PC-9 (cell line): ENCODE measurements at regions not wholly inside any gene's neighbourhood (a gene's known extent, or its start where the extent isn't known, plus 50 kb on each side); places are given as distances from the start of the nearest gene placed in this dataset.
"Not testable (repeated sequence)": the region's sequence is repeated elsewhere in the genome, so short reads cannot be mapped to it uniquely, and the experiment has no call there.

Experiments
- BruUV-seq: library from RNA; stranded (reverse); fragments of 400-500 nt; replicated peaks from 2 replicates; lab custom pipeline; 2021; lab: Mats Ljungman, UMichigan
- CTCF ChIA-PET: fragments of 300-600 bp; sonication (Branson Sonifier 250); formaldehyde crosslinking; loops from one replicate; lab custom pipeline; 2022; ENCODE audit warnings: antibody characterized with exemption; lab: Charles Lee
- POLR2A ChIA-PET: fragments of 300-600 bp; sonication (Branson Sonifier 250); formaldehyde crosslinking; loops from one replicate; lab custom pipeline; 2022; ENCODE audit warnings: antibody characterized with exemption; ENCODE audit not compliant: unreplicated experiment; lab: Charles Lee
- DNase-seq, 2 experiments: peaks; one replicate each; pipeline versions ENCODE4 v3.0.0 to v3.0.0-alpha.2; 2015 to 2022; ENCODE audit warnings: mixed read lengths in 1 of 2
- H2AFZ ChIP-seq: fragments of 200-600 bp; sonication (generic); 2 replicates; pipeline ENCODE4 v1.8.1; 2017; ENCODE audit warnings: antibody characterized with exemption
- H3F3A ChIP-seq: fragments of 200-600 bp; sonication (generic); 2 replicates; pipeline ENCODE4 v1.8.1; 2017; ENCODE audit warnings: antibody characterized with exemption, mild to moderate bottlenecking, low read depth; ENCODE audit not compliant: insufficient read depth
- H3K27ac ChIP-seq: fragments of 200-600 bp; sonication (generic); 2 replicates; pipeline ENCODE4 v1.6.1; 2016; ENCODE audit warnings: mixed run types
- H3K27me3 ChIP-seq: fragments of 200-600 bp; sonication (generic); 2 replicates; pipeline ENCODE4 v1.6.1; 2016; ENCODE audit warnings: low read depth, mixed run types; ENCODE audit not compliant: insufficient read depth
- H3K36me3 ChIP-seq: fragments of 200-600 bp; sonication (generic); 2 replicates; pipeline ENCODE4 v1.6.1; 2016; ENCODE audit warnings: low read depth, mixed run types
- H3K4me1 ChIP-seq: fragments of 200-600 bp; sonication (generic); replicated peaks from 2 replicates; pipeline ENCODE4 v1.6.1; 2016; ENCODE audit warnings: mixed run types; ENCODE audit not compliant: insufficient read depth
- H3K4me2 ChIP-seq: fragments of 200-600 bp; sonication (generic); 2 replicates; pipeline ENCODE4 v1.6.1; 2017; ENCODE audit warnings: mixed run types
- H3K4me3 ChIP-seq: fragments of 200-600 bp; sonication (generic); 2 replicates; pipeline ENCODE4 v1.6.1; 2016; ENCODE audit warnings: mixed run types
- H3K79me2 ChIP-seq: fragments of 200-600 bp; sonication (generic); 2 replicates; pipeline ENCODE4 v1.6.1; 2017; ENCODE audit warnings: low read depth, mixed run types
- H3K9me2 ChIP-seq: fragments of 200-600 bp; sonication (generic); 2 replicates; pipeline ENCODE4 v1.8.1; 2017; ENCODE audit warnings: mild to moderate bottlenecking; ENCODE audit not compliant: insufficient read depth
- H3K9me3 ChIP-seq: fragments of 200-600 bp; sonication (generic); 2 replicates; pipeline ENCODE4 v1.8.1; 2016; ENCODE audit warnings: low read depth; ENCODE audit not compliant: insufficient read depth
- H4K20me1 ChIP-seq: fragments of 200-600 bp; sonication (generic); 2 replicates; pipeline ENCODE4 v1.8.1; 2017; ENCODE audit not compliant: insufficient read depth
- CTCF ChIP-seq: fragments of 200-600 bp; sonication (generic); conservative IDR thresholded peaks from 2 replicates; pipeline ENCODE4 v1.6.1; 2017; ENCODE audit warnings: mixed run types, antibody characterized with exemption, mild to moderate bottlenecking, moderate library complexity
- EZH2 ChIP-seq: fragments of 200-600 bp; sonication (generic); IDR thresholded peaks from 2 replicates; pipeline ENCODE4 v1.8.0; 2017; ENCODE audit warnings: antibody characterized with exemption, low read depth
- intact Hi-C: fragments of 100-400 bp; cut with micrococcal nuclease; formaldehyde crosslinking; loops from one replicate; pipeline ENCODE4 v1.10.0; 2022; ENCODE audit not compliant: unreplicated experiment

DNA sequence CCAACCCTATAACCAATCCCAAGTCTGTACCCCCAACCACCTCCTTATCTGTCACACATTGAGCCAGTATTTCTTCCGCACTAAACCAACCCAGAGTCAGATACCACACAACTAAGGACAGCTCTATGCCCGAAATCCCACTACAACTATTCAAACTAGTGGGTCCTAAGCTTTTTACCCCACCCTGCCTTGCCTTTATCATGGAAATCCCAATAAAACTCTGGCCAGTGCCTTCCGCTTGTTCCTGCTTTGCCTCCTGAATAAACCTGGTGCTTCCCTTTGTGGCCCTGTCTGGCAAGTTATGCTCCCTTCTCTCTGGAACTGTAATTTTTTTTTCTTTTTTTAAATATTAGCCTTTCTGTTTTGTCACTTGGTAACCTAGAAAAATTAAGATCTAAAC, 493.3 kb upstream of the SYT1 start:
- ChIA-PET POLR2A (no interaction called here), CTCF (no interaction called here)
- Histone ChIP-seq H2AFZ (no peak overlapping the region), H4K20me1 (no peaks in the 10 kb centered on the region), H3K27me3 (no peaks in the 10 kb centered on the region), H3K36me3 (no peaks in the 10 kb centered on the region), H3K79me2 (no peaks in the 10 kb centered on the region), H3K4me3 (no peak overlapping the region), H3K4me2 (no peak overlapping the region), H3K9me3 (no peaks in the 10 kb centered on the region), H3F3A (no peaks in the 10 kb centered on the region), H3K4me1 (no peaks in the 10 kb centered on the region), H3K27ac (no peak overlapping the region), H3K9me2 (no peaks in the 10 kb centered on the region)
- DNase-seq, result no peak
- TF ChIP-seq CTCF (no peak), EZH2 (no peak)
- no TSS peak for BruUV-seq
- intact Hi-C loops, result no loop called here

GRCh38 chr12:78375461-78375860, 489.1 kb upstream of the SYT1 start:
- no peaks in the 10 kb centered on the region for H3K27me3 ChIP-seq
- TF ChIP-seq EZH2, result no peak
- no peak for TF ChIP-seq CTCF
- H3K9me3 ChIP-seq, result 0 out of 2 replicates have a peak, but pooled peaks cover 4% of the 10 kb centered on the region
- no peak overlapping the region for H3K27ac ChIP-seq
- intact Hi-C loops, result no loop called here
- no TSS peak for BruUV-seq
- no peak overlapping the region; the same call in 1 of the 2 replicates for H2AFZ ChIP-seq
- ChIA-PET CTCF (no interaction called here), POLR2A (no interaction called here)
- H3K4me1 ChIP-seq, result no peaks in the 10 kb centered on the region
- no peaks in the 10 kb centered on the region for H3K36me3 ChIP-seq
- no peaks in the 10 kb centered on the region for H4K20me1 ChIP-seq
- DNase-seq, result no peak
- H3K9me2 ChIP-seq, result no peaks in the 10 kb centered on the region
- no peaks in the 10 kb centered on the region for H3F3A ChIP-seq
- no peak overlapping the region for H3K4me2 ChIP-seq
- no peaks in the 10 kb centered on the region for H3K79me2 ChIP-seq
- H3K4me3 ChIP-seq, result no peak overlapping the region

- no TSS peak for BruUV-seq
- no peak for DNase-seq
- H3K4me3 ChIP-seq, result no peak overlapping the region
- TF ChIP-seq CTCF (no peak), EZH2 (no peak)
- no peaks in the 10 kb centered on the region for H3K27me3 ChIP-seq
- 0 out of 2 replicates have a peak, but pooled peaks cover 4% of the 10 kb centered on the region for H3K9me3 ChIP-seq
- intact Hi-C loops, result no loop called here
- H2AFZ ChIP-seq, result no peak overlapping the region
- no peaks in the 10 kb centered on the region for H3K36me3 ChIP-seq
- no peaks in the 10 kb centered on the region for H4K20me1 ChIP-seq
- CTCF ChIA-PET, result no interaction called here
- H3K4me2 ChIP-seq, result no peak overlapping the region
- no peaks in the 10 kb centered on the region for H3K79me2 ChIP-seq
- POLR2A ChIA-PET, result no interaction called here
- no peaks in the 10 kb centered on the region for H3K4me1 ChIP-seq
- H3K9me2 ChIP-seq, result no peaks in the 10 kb centered on the region
- no peaks in the 10 kb centered on the region for H3F3A ChIP-seq
- no peak overlapping the region for H3K27ac ChIP-seq
These were observed 488.3 kb upstream of the SYT1 start for GRCh38 chr12:78376257-78376656.

DNA sequence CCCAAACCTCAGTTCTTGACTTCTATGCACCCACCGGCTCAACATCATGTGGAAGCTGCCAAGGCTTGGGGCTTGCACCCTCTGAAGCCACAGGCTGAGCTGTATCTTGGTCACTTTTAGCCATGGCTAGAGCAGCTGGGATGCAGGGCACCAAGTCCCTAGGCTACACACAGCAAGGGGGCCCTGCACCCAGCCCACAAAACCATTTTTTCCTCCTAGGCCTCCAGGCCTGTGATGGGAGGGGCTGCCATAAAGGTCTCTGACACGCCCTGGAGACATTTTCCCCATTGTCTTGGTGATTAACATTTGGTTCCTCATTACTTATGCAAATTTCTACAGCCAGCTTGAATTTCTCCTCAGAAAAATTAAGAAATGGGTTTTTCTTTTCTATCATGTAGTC, 485.5 kb upstream of the SYT1 start:
- POLR2A ChIA-PET, CTCF ChIA-PET: not testable (repeated sequence)

More for the DNA sequence above, 485.5 kb upstream of the SYT1 start:
- H3K4me1 ChIP-seq, H2AFZ ChIP-seq, H3F3A ChIP-seq, H3K4me2 ChIP-seq, DNase-seq, H3K9me3 ChIP-seq, H3K9me2 ChIP-seq, H3K27me3 ChIP-seq, H3K4me3 ChIP-seq, BruUV-seq, H3K27ac ChIP-seq, intact Hi-C loops, H3K79me2 ChIP-seq, H4K20me1 ChIP-seq, H3K36me3 ChIP-seq: not testable (repeated sequence)
